Fibroblast of lung (primary cell): ENCODE measurements at regions not wholly inside any gene's neighbourhood (a gene's known extent, or its start where the extent isn't known, plus 50 kb on each side); places are given as distances from the start of the nearest gene placed in this dataset.

ENCODE experiments used
- EZH2 ChIP-seq: IDR thresholded peaks from 2 replicates; pipeline ENCODE4 v1.5.1; 2012; ENCODE audit warnings: low read length, control low read depth, mild to moderate bottlenecking; ENCODE audit errors: missing control alignments
- TF ChIP-seq, protein P1 (sequence below), 2 donors: IDR thresholded peaks in 1 of 2; conservative IDR thresholded peaks in 1 of 2; 1 replicate in 1 of 2; 2 replicates in 1 of 2; pipeline ENCODE4 v1.5.1; 2011 to 2012; ENCODE audit warnings: low read length in 2 of 2, control low read depth in 1 of 2, inconsistent platforms in 1 of 2, low read depth in 1 of 2, mild to moderate bottlenecking in 1 of 2

GRCh38 chrX:4028151-4028550 lies 314.7 kb upstream of the PRKX start:
- TF ChIP-seq, protein P1, sequence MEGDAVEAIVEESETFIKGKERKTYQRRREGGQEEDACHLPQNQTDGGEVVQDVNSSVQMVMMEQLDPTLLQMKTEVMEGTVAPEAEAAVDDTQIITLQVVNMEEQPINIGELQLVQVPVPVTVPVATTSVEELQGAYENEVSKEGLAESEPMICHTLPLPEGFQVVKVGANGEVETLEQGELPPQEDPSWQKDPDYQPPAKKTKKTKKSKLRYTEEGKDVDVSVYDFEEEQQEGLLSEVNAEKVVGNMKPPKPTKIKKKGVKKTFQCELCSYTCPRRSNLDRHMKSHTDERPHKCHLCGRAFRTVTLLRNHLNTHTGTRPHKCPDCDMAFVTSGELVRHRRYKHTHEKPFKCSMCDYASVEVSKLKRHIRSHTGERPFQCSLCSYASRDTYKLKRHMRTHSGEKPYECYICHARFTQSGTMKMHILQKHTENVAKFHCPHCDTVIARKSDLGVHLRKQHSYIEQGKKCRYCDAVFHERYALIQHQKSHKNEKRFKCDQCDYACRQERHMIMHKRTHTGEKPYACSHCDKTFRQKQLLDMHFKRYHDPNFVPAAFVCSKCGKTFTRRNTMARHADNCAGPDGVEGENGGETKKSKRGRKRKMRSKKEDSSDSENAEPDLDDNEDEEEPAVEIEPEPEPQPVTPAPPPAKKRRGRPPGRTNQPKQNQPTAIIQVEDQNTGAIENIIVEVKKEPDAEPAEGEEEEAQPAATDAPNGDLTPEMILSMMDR (conservative IDR thresholded peaks at IDR 0.05 in 1 of 2, IDR thresholded peaks at IDR 0.05 in 1 of 2; ENCODE audit: low read depth in 1 of 2, low read length in 2 of 2) = no peak
- no peak for TF ChIP-seq EZH2
